HCT116 (cell line): ENCODE measurements at regions not wholly inside any gene's neighbourhood (a gene's known extent, or its start where the extent isn't known, plus 50 kb on each side); places are given as distances from the start of the nearest gene placed in this dataset.

Experiments used
- ATAC-seq: fragments of 200-7000 bp; cut with Tn5 transposase; 2 replicates; pipeline ENCODE4 v1.9.1; 2020; ENCODE audit warnings: mild to moderate bottlenecking, moderate library complexity
- BruUV-seq: library from RNA; stranded (reverse); fragments of 400-500 nt; replicated peaks from 2 replicates; lab custom pipeline; 2021; lab: Mats Ljungman, UMichigan
- CTCF ChIA-PET: fragments of 300-600 bp; sonication (Branson Sonifier 250); formaldehyde crosslinking; loops from one replicate; lab custom pipeline; 2021; ENCODE audit warnings: antibody characterized with exemption; lab: Charles Lee
- POLR2A ChIA-PET: fragments of 300-600, 350-600 bp; sonication (Branson Sonifier 250); formaldehyde crosslinking; loops from one replicate; lab custom pipeline; 2021; ENCODE audit warnings: antibody characterized with exemption; lab: Charles Lee
- RAD21 ChIA-PET, 2 experiments: fragments of 300-600 bp; sonication (Branson Sonifier 250); formaldehyde crosslinking; loops; one replicate each; lab custom pipeline; 2023; ENCODE audit warnings: low total read pairs in 2 of 2; ENCODE audit not compliant: uncharacterized antibody in 2 of 2, unreplicated experiment in 2 of 2, low non-redundant PET in 1 of 2; lab: Charles Lee
- DNase-seq: peaks from one replicate; pipeline ENCODE4 v3.0.0-alpha.2; 2010; ENCODE audit warnings: low read depth, low spot score
- H2AFZ ChIP-seq: fragments of 200-600 bp; shearing (Covaris generic), sonication (generic); 2 replicates; pipeline ENCODE4 v1.6.1; 2017; ENCODE audit warnings: low read depth, mixed run types, mixed read lengths, antibody characterized with exemption, low read length; ENCODE audit not compliant: poor library complexity, severe bottlenecking
- H3K27ac ChIP-seq: 2 replicates; pipeline ENCODE4 v1.5.1; 2012; ENCODE audit warnings: low read depth, low read length
- H3K27me3 ChIP-seq: fragments of 200-600 bp; sonication (generic); 2 replicates; pipeline ENCODE4 v1.6.1; 2016; ENCODE audit warnings: mixed run types, low read length, mixed read lengths; ENCODE audit not compliant: insufficient read depth
- H3K36me3 ChIP-seq, 2 experiments: fragments of 200-500 bp in 1 of 2; fragments of 200-600 bp in 1 of 2; sonication (Bioruptor generic) in 1 of 2; sonication (generic) in 1 of 2; 2 replicates each; pipeline versions ENCODE4 v1.5.1 to v1.6.1; 2014 to 2016; ENCODE audit warnings: low read length in 2 of 2, inconsistent platforms in 1 of 2, mixed read lengths in 1 of 2, mixed run types in 1 of 2; ENCODE audit not compliant: insufficient read depth in 2 of 2, control insufficient read depth in 1 of 2
- H3K4me1 ChIP-seq, 2 experiments: fragments of 200-600 bp in 1 of 2; sonication (generic) in 1 of 2; 2 replicates each; pipeline versions ENCODE4 v1.5.1 to v1.6.1; 2012 to 2017; ENCODE audit warnings: low read length in 2 of 2, inconsistent platforms in 1 of 2, mild to moderate bottlenecking in 1 of 2, mixed read lengths in 1 of 2, mixed run types in 1 of 2, moderate library complexity in 1 of 2; ENCODE audit not compliant: insufficient read depth in 2 of 2, control insufficient read depth in 1 of 2
- H3K4me2 ChIP-seq: fragments of 200-600 bp; sonication (generic); 2 replicates; pipeline ENCODE4 v1.6.1; 2017; ENCODE audit warnings: mixed run types, low read length, mixed read lengths
- H3K4me3 ChIP-seq, 2 experiments: fragments of 200-600 bp in 1 of 2; sonication (generic) in 1 of 2; replicated peaks in 1 of 2; 2 replicates each; pipeline ENCODE4 v1.5.1; 2011 to 2016; ENCODE audit warnings: low read length in 2 of 2, control low read depth in 1 of 2, low read depth in 1 of 2, mild to moderate bottlenecking in 1 of 2, mixed read lengths in 1 of 2, mixed run types in 1 of 2
- H3K79me2 ChIP-seq: fragments of 200-600 bp; sonication (generic); 2 replicates; pipeline ENCODE4 v1.6.1; 2017; ENCODE audit warnings: mild to moderate bottlenecking, mixed run types, low read length, moderate library complexity, mixed read lengths; ENCODE audit not compliant: insufficient read depth
- H3K9ac ChIP-seq: fragments of 200-600 bp; sonication (generic); 2 replicates; pipeline ENCODE4 v1.6.1; 2016; ENCODE audit warnings: low read length, mixed read lengths
- H3K9me2 ChIP-seq: fragments of 200-600 bp; sonication (generic), shearing (Covaris generic); 2 replicates; pipeline ENCODE4 v1.6.1; 2017; ENCODE audit warnings: mixed run types, mild to moderate bottlenecking, moderate library complexity; ENCODE audit not compliant: insufficient read depth
- H3K9me3 ChIP-seq, 2 experiments: fragments of 200-500 bp in 1 of 2; fragments of 200-600 bp in 1 of 2; sonication (Bioruptor generic) in 1 of 2; sonication (generic) in 1 of 2; 2 replicates each; pipeline ENCODE4 v1.6.1; 2014 to 2017; ENCODE audit warnings: low read length in 2 of 2, mixed read lengths in 2 of 2, inconsistent platforms in 1 of 2, low read depth in 1 of 2, mild to moderate bottlenecking in 1 of 2, mixed run types in 1 of 2, moderate library complexity in 1 of 2; ENCODE audit not compliant: control insufficient read depth in 1 of 2, insufficient read depth in 1 of 2
- H4K20me1 ChIP-seq: fragments of 200-600 bp; sonication (generic), shearing (Covaris generic); 2 replicates; pipeline ENCODE4 v1.6.1; 2017; ENCODE audit warnings: mixed run types, mild to moderate bottlenecking, moderate library complexity; ENCODE audit not compliant: insufficient read depth
- CBX3 ChIP-seq: IDR thresholded peaks from 2 replicates; pipeline ENCODE4 v1.6.1; 2012; ENCODE audit warnings: low read depth
- CEBPB ChIP-seq: IDR thresholded peaks from 2 replicates; pipeline ENCODE4 v1.6.1; 2012; ENCODE audit warnings: low read depth
- EGR1 ChIP-seq: IDR thresholded peaks from 2 replicates; pipeline ENCODE4 v1.6.1; 2012; ENCODE audit warnings: low read depth
- EZH2phosphoT487 ChIP-seq: fragments of 200-600 bp; IDR thresholded peaks from 2 replicates; pipeline ENCODE4 v1.6.1; 2018; ENCODE audit warnings: antibody characterized with exemption, borderline replicate concordance
- FOSL1 ChIP-seq: IDR thresholded peaks from 2 replicates; pipeline ENCODE4 v1.6.1; 2012; ENCODE audit warnings: low read depth
- POLR2A ChIP-seq: IDR thresholded peaks from 2 replicates; pipeline ENCODE4 v1.7.0; 2011; ENCODE audit warnings: borderline replicate concordance; ENCODE audit not compliant: insufficient read depth, insufficient read length; ENCODE audit errors: extremely low read depth
- POLR2AphosphoS5 ChIP-seq: IDR thresholded peaks from 2 replicates; pipeline ENCODE4 v1.6.1; 2011; ENCODE audit warnings: mild to moderate bottlenecking, low read depth, low read length, moderate library complexity
- RAD21 ChIP-seq: IDR thresholded peaks from 2 replicates; pipeline ENCODE4 v1.6.1; 2012; ENCODE audit warnings: low read depth, mild to moderate bottlenecking
- SP1 ChIP-seq: IDR thresholded peaks from 2 replicates; pipeline ENCODE4 v1.6.1; 2012; ENCODE audit warnings: low read depth
- SRF ChIP-seq: IDR thresholded peaks from 2 replicates; pipeline ENCODE4 v1.6.1; 2012; ENCODE audit warnings: low read depth
- TCF7L2 ChIP-seq: IDR thresholded peaks from 2 replicates; pipeline ENCODE4 v1.7.0; 2011; ENCODE audit warnings: borderline replicate concordance, inconsistent platforms; ENCODE audit not compliant: insufficient read depth, insufficient read length; ENCODE audit errors: extremely low read depth
- YY1 ChIP-seq: IDR thresholded peaks from 2 replicates; pipeline ENCODE4 v1.6.1; 2011; ENCODE audit warnings: low read length, low read depth, moderate library complexity, mild to moderate bottlenecking; ENCODE audit not compliant: insufficient replicate concordance; ENCODE audit errors: extremely low read depth
- ZFX ChIP-seq: fragments of 450-650 bp; IDR thresholded peaks from 2 replicates; pipeline ENCODE4 v1.6.1; 2017
- ZNF274 ChIP-seq: fragments of 200-500 bp; sonication (Bioruptor generic); IDR thresholded peaks from 2 replicates; pipeline ENCODE4 v1.6.1; 2014; ENCODE audit warnings: mild to moderate bottlenecking, low read depth, low read length, inconsistent platforms
- intact Hi-C: fragments of 100-400 bp; cut with micrococcal nuclease; formaldehyde crosslinking; loops from 2 replicates; pipeline ENCODE4 v1.10.0; 2022
- TF ChIP-seq, protein P1 (sequence below): IDR thresholded peaks from 2 replicates; pipeline ENCODE4 v1.6.1; 2012
- TF ChIP-seq, protein P2 (sequence below): IDR thresholded peaks from 2 replicates; pipeline ENCODE4 v1.6.1; 2012
- TF ChIP-seq, protein P3 (sequence below), 3 experiments: fragments of 200-600 bp in 1 of 3; sonication (generic) in 1 of 3; IDR thresholded peaks in 2 of 3; conservative IDR thresholded peaks in 1 of 3; 2 replicates each; pipeline ENCODE4 v1.5.1; 2012 to 2017; ENCODE audit warnings: low read depth in 2 of 3, low read length in 2 of 3, antibody characterized with exemption in 1 of 3, borderline replicate concordance in 1 of 3, control low read depth in 1 of 3, mild to moderate bottlenecking in 1 of 3, mixed read lengths in 1 of 3, mixed run types in 1 of 3, moderate library complexity in 1 of 3; ENCODE audit not compliant: insufficient read depth in 1 of 3

DNA sequence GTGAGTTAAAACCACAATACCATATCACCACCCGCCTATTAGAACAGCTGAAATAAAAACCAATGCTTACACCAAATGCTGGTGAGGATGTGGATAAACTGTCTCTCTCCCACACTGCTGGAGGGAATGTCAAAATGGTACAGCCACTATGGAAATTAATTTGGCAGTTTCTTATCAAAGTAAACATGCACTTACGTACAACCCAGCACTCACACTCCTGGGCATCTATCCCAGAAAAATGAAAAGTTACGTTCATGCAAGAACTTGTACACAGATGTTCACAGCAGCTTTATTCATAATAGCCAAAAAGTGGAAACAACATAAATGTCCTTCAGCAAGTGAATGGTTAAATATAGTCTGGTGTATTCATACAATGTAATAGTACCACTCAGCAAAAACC lies 173.2 kb upstream of the MYOCD start:
- DNase-seq (no peak), ATAC-seq (no peak)
- RAD21 ChIA-PET = no interaction called here

More for the DNA sequence above, 173.2 kb upstream of the MYOCD start:
- TF ChIP-seq, protein P1, sequence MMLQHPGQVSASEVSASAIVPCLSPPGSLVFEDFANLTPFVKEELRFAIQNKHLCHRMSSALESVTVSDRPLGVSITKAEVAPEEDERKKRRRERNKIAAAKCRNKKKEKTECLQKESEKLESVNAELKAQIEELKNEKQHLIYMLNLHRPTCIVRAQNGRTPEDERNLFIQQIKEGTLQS = no peak
- TF ChIP-seq YY1 (no peak), SP1 (no peak), EGR1 (no peak), EZH2phosphoT487 (no peak), TCF7L2 (no peak), POLR2AphosphoS5 (no peak), RAD21 (no peak), CBX3 (no peak), CEBPB (no peak), POLR2A (no peak), FOSL1 (no peak), ZFX (no peak), SRF (no peak), ZNF274 (no peak)
- TF ChIP-seq, protein P2, sequence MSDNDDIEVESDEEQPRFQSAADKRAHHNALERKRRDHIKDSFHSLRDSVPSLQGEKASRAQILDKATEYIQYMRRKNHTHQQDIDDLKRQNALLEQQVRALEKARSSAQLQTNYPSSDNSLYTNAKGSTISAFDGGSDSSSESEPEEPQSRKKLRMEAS = no peak
- TF ChIP-seq, protein P3, sequence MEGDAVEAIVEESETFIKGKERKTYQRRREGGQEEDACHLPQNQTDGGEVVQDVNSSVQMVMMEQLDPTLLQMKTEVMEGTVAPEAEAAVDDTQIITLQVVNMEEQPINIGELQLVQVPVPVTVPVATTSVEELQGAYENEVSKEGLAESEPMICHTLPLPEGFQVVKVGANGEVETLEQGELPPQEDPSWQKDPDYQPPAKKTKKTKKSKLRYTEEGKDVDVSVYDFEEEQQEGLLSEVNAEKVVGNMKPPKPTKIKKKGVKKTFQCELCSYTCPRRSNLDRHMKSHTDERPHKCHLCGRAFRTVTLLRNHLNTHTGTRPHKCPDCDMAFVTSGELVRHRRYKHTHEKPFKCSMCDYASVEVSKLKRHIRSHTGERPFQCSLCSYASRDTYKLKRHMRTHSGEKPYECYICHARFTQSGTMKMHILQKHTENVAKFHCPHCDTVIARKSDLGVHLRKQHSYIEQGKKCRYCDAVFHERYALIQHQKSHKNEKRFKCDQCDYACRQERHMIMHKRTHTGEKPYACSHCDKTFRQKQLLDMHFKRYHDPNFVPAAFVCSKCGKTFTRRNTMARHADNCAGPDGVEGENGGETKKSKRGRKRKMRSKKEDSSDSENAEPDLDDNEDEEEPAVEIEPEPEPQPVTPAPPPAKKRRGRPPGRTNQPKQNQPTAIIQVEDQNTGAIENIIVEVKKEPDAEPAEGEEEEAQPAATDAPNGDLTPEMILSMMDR (IDR thresholded peaks at IDR 0.05 in 2 of 3, conservative IDR thresholded peaks at IDR 0.05 in 1 of 3; ENCODE audit: borderline replicate concordance in 1 of 3, insufficient read depth in 1 of 3, low read depth in 2 of 3, low read length in 2 of 3) = no peak
- H3K9me3 ChIP-seq = no peaks in the 10 kb centered on the region
- CTCF ChIA-PET = no interaction called here
- no peaks in the 10 kb centered on the region for H4K20me1 ChIP-seq
- intact Hi-C loops = no loop called here
- no peaks in the 10 kb centered on the region for H3K4me1 ChIP-seq
- no peaks in the 10 kb centered on the region for H3K36me3 ChIP-seq
- H3K9me2 ChIP-seq = no peaks in the 10 kb centered on the region
- no peak overlapping the region for H3K4me2 ChIP-seq
- no peak overlapping the region for H3K9ac ChIP-seq
- no TSS peak for BruUV-seq
- H3K4me3 ChIP-seq = no peak overlapping the region
- peaks cover 49% of the 10 kb centered on the region for H3K27me3 ChIP-seq
- H2AFZ ChIP-seq = no peak overlapping the region
- no peak overlapping the region for H3K27ac ChIP-seq
- H3K79me2 ChIP-seq = no peaks in the 10 kb centered on the region
- POLR2A ChIA-PET = no interaction called here
